GM12865 (cell line): ENCODE measurements at regions not wholly inside any gene's neighbourhood (a gene's known extent, or its start where the extent isn't known, plus 50 kb on each side); places are given as distances from the start of the nearest gene placed in this dataset.
"Not testable (repeated sequence)": the region's sequence is repeated elsewhere in the genome, so short reads cannot be mapped to it uniquely, and the experiment has no call there.

ENCODE experiments used
- DNase-seq: peaks from one replicate; pipeline ENCODE4 v3.0.0; 2010; ENCODE audit warnings: low read depth
- H3K4me3 ChIP-seq: 2 replicates; pipeline ENCODE4 v1.5.1; 2011; ENCODE audit warnings: mild to moderate bottlenecking, low read depth, low read length, control low read depth
- TF ChIP-seq, protein P1 (sequence below): IDR thresholded peaks from 2 replicates; pipeline ENCODE4 v1.5.1; 2011; ENCODE audit warnings: low read length, control low read depth, low read depth, inconsistent platforms; ENCODE audit not compliant: insufficient read depth; ENCODE audit errors: missing control alignments

DNA sequence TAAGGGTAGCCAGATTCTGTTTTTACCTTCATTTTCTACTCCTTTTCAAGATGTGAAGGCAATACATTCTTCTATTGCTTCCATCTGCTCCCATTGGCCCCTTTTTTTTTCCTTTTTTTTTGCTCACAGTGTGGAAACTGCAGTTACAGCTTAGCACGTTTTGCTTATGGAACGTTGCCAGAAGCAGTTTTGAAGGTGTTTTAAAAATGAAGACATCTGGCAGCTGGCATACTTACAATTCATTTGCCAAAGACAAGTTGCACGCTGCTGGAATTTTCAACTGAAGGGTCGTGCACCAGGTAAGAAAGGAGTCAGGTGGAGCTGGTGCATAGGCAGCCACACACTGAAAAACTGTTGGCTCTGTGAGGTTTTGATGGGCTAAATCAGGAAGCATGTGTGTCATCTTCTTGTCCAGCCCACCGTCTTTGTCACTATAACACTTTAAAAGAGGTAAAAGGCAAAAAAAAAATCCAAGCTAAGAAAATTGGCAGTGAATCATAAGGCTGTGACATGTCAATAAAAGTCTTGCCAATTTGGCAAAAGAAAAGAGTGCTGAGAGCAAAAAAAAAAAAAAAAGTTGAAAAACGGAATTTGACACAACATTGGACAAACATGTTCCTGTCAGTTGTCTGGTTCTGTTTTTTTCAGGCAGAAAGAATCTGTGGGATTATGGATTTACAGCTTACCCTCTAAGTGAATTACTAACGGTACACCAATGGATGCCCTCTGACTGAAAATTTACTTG is 225.4 kb upstream of the SOX2 start:
- TF ChIP-seq, protein P1, sequence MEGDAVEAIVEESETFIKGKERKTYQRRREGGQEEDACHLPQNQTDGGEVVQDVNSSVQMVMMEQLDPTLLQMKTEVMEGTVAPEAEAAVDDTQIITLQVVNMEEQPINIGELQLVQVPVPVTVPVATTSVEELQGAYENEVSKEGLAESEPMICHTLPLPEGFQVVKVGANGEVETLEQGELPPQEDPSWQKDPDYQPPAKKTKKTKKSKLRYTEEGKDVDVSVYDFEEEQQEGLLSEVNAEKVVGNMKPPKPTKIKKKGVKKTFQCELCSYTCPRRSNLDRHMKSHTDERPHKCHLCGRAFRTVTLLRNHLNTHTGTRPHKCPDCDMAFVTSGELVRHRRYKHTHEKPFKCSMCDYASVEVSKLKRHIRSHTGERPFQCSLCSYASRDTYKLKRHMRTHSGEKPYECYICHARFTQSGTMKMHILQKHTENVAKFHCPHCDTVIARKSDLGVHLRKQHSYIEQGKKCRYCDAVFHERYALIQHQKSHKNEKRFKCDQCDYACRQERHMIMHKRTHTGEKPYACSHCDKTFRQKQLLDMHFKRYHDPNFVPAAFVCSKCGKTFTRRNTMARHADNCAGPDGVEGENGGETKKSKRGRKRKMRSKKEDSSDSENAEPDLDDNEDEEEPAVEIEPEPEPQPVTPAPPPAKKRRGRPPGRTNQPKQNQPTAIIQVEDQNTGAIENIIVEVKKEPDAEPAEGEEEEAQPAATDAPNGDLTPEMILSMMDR = no peak
- no peak overlapping the region for H3K4me3 ChIP-seq

DNA sequence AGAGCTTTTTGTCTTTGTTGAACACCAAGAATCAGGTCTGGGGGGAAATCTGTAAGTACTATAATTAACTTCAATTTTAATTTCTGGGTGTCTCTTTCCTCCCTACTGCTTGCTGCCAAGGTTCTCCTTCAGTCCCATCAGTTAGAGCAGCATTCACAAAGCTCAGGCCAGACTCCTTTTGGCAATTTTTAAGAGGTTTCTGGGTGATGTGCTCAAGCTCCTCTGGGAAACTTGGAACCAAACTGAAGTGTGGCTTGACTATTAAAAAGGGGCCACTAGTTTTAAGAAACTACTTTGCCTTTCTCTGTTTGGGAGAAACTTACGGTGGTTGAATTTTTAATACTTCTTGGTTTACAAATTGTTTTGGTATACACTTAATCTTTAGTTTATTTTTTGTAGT is 227.7 kb upstream of the SOX2 start:
- TF ChIP-seq, protein P1 = no peak
- DNase-seq = no peak
- no peak overlapping the region for H3K4me3 ChIP-seq

More for the DNA sequence above, 225.4 kb upstream of the SOX2 start:
- DNase-seq = no peak

DNA sequence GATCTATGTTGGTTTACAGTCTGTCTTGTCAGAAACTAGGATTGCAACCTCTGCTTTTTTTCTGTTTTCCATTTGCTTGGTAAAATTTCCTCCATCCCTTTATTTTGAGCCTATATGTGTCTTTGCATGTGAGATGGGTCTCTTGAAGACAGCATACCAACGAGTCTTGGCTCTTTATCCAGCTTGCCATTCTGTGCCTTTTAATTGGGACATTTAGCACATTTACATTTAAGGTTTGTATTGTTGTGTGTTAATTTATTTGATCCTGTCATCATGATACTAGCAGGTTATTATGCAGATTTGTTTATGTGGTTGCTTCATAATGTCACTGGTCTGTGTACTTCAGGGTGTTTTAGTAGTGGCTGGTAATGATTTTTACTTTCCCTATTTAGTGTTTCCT is 236.6 kb upstream of the SOX2 start:
- not testable (repeated sequence) for H3K4me3 ChIP-seq, DNase-seq

DNA sequence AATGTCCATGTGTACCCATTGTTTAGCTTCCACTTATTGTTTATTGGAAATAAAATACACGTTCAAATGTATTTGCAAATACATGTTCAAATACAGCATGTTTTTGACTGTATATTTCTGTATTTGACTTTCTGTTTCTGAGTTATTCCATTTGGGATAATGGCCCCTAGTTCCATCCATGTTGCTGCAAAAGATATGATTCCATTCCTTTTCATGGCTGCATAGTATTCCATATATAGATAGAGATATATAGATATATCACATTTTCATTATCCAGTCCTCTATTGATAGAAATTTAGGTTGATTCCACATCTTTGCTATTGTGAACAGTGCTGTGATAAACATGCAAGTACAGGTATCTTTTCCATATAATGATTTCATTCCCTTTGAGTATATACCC is 241.4 kb upstream of the SOX2 start:
- no peak overlapping the region for H3K4me3 ChIP-seq
- DNase-seq = no peak
- TF ChIP-seq, protein P1 = no peak

DNA sequence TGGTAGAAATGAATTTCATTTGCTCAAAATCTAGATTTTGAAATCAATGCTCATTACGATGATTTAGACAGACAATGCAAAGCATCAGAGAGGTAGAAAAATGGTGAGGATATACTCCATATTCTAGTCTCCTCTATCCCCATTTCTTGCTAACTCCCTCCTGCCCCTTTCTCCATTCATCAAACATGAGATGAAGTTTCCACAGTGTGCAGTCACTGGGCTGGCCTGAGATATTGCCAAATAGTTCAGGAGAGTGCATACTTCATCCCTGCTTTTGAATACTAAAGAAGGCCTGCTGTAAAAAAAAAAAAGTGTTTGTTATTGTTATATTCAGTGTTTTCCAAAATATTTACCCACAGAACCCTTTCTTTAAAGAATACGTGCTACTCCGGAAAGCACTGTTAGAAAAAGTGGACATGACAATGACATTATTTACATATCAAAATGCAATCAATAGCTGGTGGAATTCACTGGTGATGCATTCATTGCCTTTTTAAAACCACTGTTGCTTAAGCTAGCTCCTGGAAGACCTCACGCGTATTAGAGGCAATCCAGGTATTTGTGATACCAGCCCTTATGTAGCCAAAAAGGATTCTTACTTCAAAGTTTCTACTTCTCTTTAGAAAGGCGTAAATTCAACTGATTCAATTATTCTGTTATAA is 247.6 kb upstream of the SOX2 start:
- H3K4me3 ChIP-seq = no peak overlapping the region
- TF ChIP-seq, protein P1 = no peak
- DNase-seq = no peak

DNA sequence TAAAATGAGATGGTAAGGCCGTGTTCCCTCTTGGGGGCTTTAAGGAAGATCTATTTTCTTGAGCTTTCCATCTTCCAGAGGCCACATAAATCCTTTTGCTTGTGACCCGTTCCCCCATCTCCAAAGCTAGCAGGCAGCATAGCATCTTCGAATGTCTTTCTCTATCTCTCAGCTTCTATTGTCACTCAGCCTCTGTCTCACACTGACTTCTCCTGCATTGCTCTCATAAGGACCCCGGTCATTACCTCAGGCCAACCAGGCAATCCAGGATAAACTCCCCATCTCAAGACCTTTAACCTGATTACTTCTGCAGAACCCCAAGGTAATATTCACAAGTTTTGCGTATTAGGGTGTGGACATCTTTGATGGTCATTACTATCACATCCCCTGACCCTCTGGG is 250.3 kb upstream of the SOX2 start:
- TF ChIP-seq, protein P1 = no peak
- no peak overlapping the region for H3K4me3 ChIP-seq
- DNase-seq = no peak

DNA sequence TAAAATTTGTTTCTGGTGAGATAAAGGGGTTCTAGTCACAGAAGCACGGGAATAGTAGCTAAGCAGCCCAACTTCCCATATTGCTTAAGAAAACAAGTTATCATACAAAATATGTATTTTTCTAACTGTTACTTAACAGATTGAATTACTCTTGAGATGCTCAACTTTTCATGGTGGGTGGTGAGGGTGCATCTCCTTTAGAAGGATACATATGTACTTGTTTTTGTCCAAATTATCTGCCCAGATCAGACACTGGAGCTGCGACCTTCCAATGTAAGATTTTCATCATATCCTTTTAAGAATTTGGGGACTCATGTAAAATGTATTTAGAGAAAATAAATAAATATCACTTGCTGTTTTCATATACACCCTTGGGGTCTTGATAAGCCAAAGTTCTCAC is 252.2 kb upstream of the SOX2 start:
- DNase-seq = no peak
- TF ChIP-seq, protein P1 = no peak
- H3K4me3 ChIP-seq = no peak overlapping the region
